Spleen (tissue), 7 donors: ENCODE measurements at regions not wholly inside any gene's neighbourhood (a gene's known extent, or its start where the extent isn't known, plus 50 kb on each side); places are given as distances from the start of the nearest gene placed in this dataset.

Experiments
- CTCF ChIP-seq, 11 experiments: fragments of 200-600 bp in 7 of 11; fragments of 450-650 bp in 4 of 11; sonication (generic) in 4 of 11; IDR thresholded peaks in 8 of 11; conservative IDR thresholded peaks in 3 of 11; 1 replicate in 7 of 11; 2 replicates in 4 of 11; pipeline versions ENCODE4 v1.4.0 to v1.8.0; 2016 to 2021; ENCODE audit warnings: antibody characterized with exemption in 11 of 11, inconsistent platforms in 4 of 11, mild to moderate bottlenecking in 1 of 11
- POLR2A ChIP-seq, 3 donors: fragments of 450-650 bp; IDR thresholded peaks; one replicate each; pipeline ENCODE4 v1.5.1; 2017; ENCODE audit warnings: antibody characterized with exemption in 3 of 3, mild to moderate bottlenecking in 1 of 3
- donor health status: DM: no; HTN: no; CAD: no; lungs with moderate emphysema.
- donor health status: DM: no; HTN: no; CAD: no.
- donor health status: DM: no; HTN: no; CAD: no.

- TF ChIP-seq POLR2A (IDR thresholded peaks at IDR 0.05) (no peak), CTCF (IDR thresholded peaks at IDR 0.05 in 8 of 11, conservative IDR thresholded peaks at IDR 0.05 in 3 of 11) (no peak)
Measured at GRCh38 chr2:182631299-182631698, 84.8 kb upstream of the DNAJC10 start.
